ENCODE measurements at regions not wholly inside any gene's neighbourhood (a gene's known extent, or its start where the extent isn't known, plus 50 kb on each side); places are given as distances from the start of the nearest gene placed in this dataset.

- Histone ChIP-seq H3K9ac (replicated peaks; ENCODE audit: extremely low read depth, insufficient read depth, low read length) (no peak overlapping the region), H4K20me1 (replicated peaks; ENCODE audit: control insufficient read depth, extremely low read depth, insufficient read depth, low read length) (no peaks in the 10 kb centered on the region), H3K4me3 (replicated peaks in 1 of 3; ENCODE audit: insufficient read depth in 1 of 3, low read depth in 1 of 3, low read length in 3 of 3) (no peak overlapping the region), H3K27ac (ENCODE audit: insufficient read depth, low read depth, low read length) (no peak overlapping the region), H3K9me3 (replicated peaks; ENCODE audit: control insufficient read depth, insufficient read depth, low read length) (no peaks in the 10 kb centered on the region), H3K27me3 (ENCODE audit: control insufficient read depth in 2 of 2, insufficient read depth in 2 of 2, low read length in 2 of 2) (no peaks in the 10 kb centered on the region), H3K4me2 (ENCODE audit: insufficient read depth, low read length) (no peak overlapping the region), H3K36me3 (ENCODE audit: control insufficient read depth in 2 of 2, extremely low read depth in 1 of 2, insufficient read depth in 2 of 2, low read length in 2 of 2) (no peaks in the 10 kb centered on the region), H3K9me1 (replicated peaks; ENCODE audit: control insufficient read depth, extremely low read depth, insufficient read depth, low read length) (no peaks in the 10 kb centered on the region), H3K79me2 (ENCODE audit: control insufficient read depth, insufficient read depth, low read length) (no peaks in the 10 kb centered on the region), H2AFZ (ENCODE audit: low read depth, low read length) (no peak overlapping the region), H3K4me1 (ENCODE audit: control insufficient read depth, extremely low read depth, insufficient read depth, low read length) (no peaks in the 10 kb centered on the region)
- FAIRE-seq: no peak
- ChIA-PET POLR2A (no interaction called here), CTCF (interaction anchor here (0.8 to 1.4 kb wide), 2 partner anchors 9 kb away, joined by 3 read pairs; no protein-coding TSS in a partner anchor)
- intact Hi-C loops (cut with micrococcal nuclease) (no loop called here), dilution Hi-C loops (cut with MboI; ENCODE audit: extremely low pct_ligation_motif_present, low sequenced_read_pairs) (no loop called here)
- no TSS peak for BruUV-seq (replicated peaks)
- TF ChIP-seq FOS (IDR thresholded peaks at IDR 0.05; ENCODE audit: borderline replicate concordance, insufficient read depth, low read length): no peak
- no peak for DNase-seq (ENCODE audit: low read depth, low spot score)
These were observed 218.6 kb upstream of the ATP2B1 start for GRCh38 chr12:89927226-89927698.

DNA sequence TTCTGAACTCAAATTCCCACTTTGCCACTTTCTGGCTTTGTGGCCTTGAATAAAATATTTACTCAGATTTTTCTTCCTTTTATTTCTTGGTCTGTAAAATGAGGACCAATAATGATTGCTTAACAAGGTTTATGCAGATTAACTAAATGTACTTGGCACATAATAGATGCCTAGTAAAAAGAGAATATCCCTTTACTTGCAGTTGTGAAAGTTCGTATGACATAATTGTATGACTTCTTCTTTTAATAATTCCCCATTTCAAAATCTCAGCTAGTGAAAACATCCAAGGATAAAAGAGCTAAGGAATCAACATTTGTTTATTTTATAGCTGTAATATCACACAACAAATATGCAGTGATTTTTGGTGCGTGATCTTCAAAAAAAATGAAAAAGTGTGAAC is 215.6 kb upstream of the ATP2B1 start:
- Histone ChIP-seq H3K4me1 (ENCODE audit: control insufficient read depth, extremely low read depth, insufficient read depth, low read length) (no peaks in the 10 kb centered on the region), H3K36me3 (ENCODE audit: control insufficient read depth in 2 of 2, extremely low read depth in 1 of 2, insufficient read depth in 2 of 2, low read length in 2 of 2) (no peaks in the 10 kb centered on the region), H3K79me2 (ENCODE audit: control insufficient read depth, insufficient read depth, low read length) (no peaks in the 10 kb centered on the region), H3K9me1 (replicated peaks; ENCODE audit: control insufficient read depth, extremely low read depth, insufficient read depth, low read length) (no peaks in the 10 kb centered on the region), H3K27me3 (ENCODE audit: control insufficient read depth in 2 of 2, insufficient read depth in 2 of 2, low read length in 2 of 2) (no peaks in the 10 kb centered on the region), H2AFZ (ENCODE audit: low read depth, low read length) (no peak overlapping the region), H3K27ac (ENCODE audit: insufficient read depth, low read depth, low read length) (no peak overlapping the region), H3K9ac (replicated peaks; ENCODE audit: extremely low read depth, insufficient read depth, low read length) (no peak overlapping the region), H3K4me2 (ENCODE audit: insufficient read depth, low read length) (no peak overlapping the region), H4K20me1 (replicated peaks; ENCODE audit: control insufficient read depth, extremely low read depth, insufficient read depth, low read length) (no peaks in the 10 kb centered on the region), H3K4me3 (replicated peaks in 1 of 3; ENCODE audit: insufficient read depth in 1 of 3, low read depth in 1 of 3, low read length in 3 of 3) (no peak overlapping the region), H3K9me3 (replicated peaks; ENCODE audit: control insufficient read depth, insufficient read depth, low read length) (no peaks in the 10 kb centered on the region)
- intact Hi-C loops (cut with micrococcal nuclease) (no loop called here), dilution Hi-C loops (cut with MboI; ENCODE audit: extremely low pct_ligation_motif_present, low sequenced_read_pairs) (no loop called here)
- TF ChIP-seq POLR2AphosphoS5 (IDR thresholded peaks at IDR 0.05; ENCODE audit: insufficient read depth, low read depth, low read length) (no peak), FOS (IDR thresholded peaks at IDR 0.05; ENCODE audit: borderline replicate concordance, insufficient read depth, low read length) (no peak), CTCF (IDR thresholded peaks at IDR 0.05; ENCODE audit: extremely low read depth in 1 of 2, insufficient read depth in 1 of 2, low read depth in 1 of 2, low read length in 2 of 2) (no peak), POLR2A (IDR thresholded peaks at IDR 0.05; ENCODE audit: low read depth, low read length) (no peak), EZH2 (IDR thresholded peaks at IDR 0.05; ENCODE audit: borderline replicate concordance, low read depth, low read length, severe bottlenecking) (no peak), MYC (IDR thresholded peaks at IDR 0.05; ENCODE audit: low read depth, low read length) (no peak), JUN (IDR thresholded peaks at IDR 0.05; ENCODE audit: borderline replicate concordance, insufficient read depth, insufficient read length, low read depth) (no peak), GATA2 (IDR thresholded peaks at IDR 0.05; ENCODE audit: insufficient read depth, insufficient read length, low read depth, low read length) (no peak)
- TF ChIP-seq, protein P1, sequence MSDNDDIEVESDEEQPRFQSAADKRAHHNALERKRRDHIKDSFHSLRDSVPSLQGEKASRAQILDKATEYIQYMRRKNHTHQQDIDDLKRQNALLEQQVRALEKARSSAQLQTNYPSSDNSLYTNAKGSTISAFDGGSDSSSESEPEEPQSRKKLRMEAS (IDR thresholded peaks at IDR 0.05; ENCODE audit: insufficient read depth, insufficient read length): no peak
- BruUV-seq (replicated peaks): no TSS peak
- FAIRE-seq (no peak), DNase-seq (ENCODE audit: low read depth, low spot score) (no peak)
- POLR2A ChIA-PET: no interaction called here
- CTCF ChIA-PET: interaction anchor here (0.7 kb wide), 1 partner anchor 29 kb away, joined by 4 read pairs; no protein-coding TSS in a partner anchor
